HL-60 (cell line): ENCODE measurements at regions not wholly inside any gene's neighbourhood (a gene's known extent, or its start where the extent isn't known, plus 50 kb on each side); places are given as distances from the start of the nearest gene placed in this dataset.

ENCODE experiments used
- DNase-seq, 2 experiments: peaks; one replicate each; pipeline ENCODE4 v3.0.0-alpha.2; 2010 to 2020; ENCODE audit warnings: low read depth in 1 of 2, low spot score in 1 of 2
- H3K27ac ChIP-seq: fragments of 250-450 bp; sonication (Bioruptor Pico); replicated peaks from 2 replicates; pipeline ENCODE4 v1.5.1; 2020; ENCODE audit warnings: mild to moderate bottlenecking, moderate library complexity
- H3K27me3 ChIP-seq: fragments of 250-450 bp; sonication (Bioruptor Pico); 2 replicates; pipeline ENCODE4 v1.5.1; 2021; ENCODE audit warnings: mild to moderate bottlenecking, moderate library complexity; ENCODE audit not compliant: insufficient read depth, poor library complexity, severe bottlenecking
- H3K4me3 ChIP-seq: replicated peaks from 2 replicates; pipeline ENCODE4 v1.5.1; 2011; ENCODE audit warnings: mild to moderate bottlenecking, control low read depth, low read length; ENCODE audit not compliant: insufficient read depth
- CTCF ChIP-seq: IDR thresholded peaks from one replicate; pipeline ENCODE4 v1.5.1; 2011; ENCODE audit warnings: low read length, control low read depth, inconsistent platforms; ENCODE audit not compliant: insufficient read depth
- GABPA ChIP-seq: IDR thresholded peaks from 2 replicates; pipeline ENCODE4 v1.6.1; 2012; ENCODE audit warnings: low read depth
- POLR2AphosphoS5 ChIP-seq: IDR thresholded peaks from 2 replicates; pipeline ENCODE4 v1.6.1; 2012; ENCODE audit warnings: low read depth
- SPI1 ChIP-seq: IDR thresholded peaks from 2 replicates; pipeline ENCODE4 v1.6.1; 2012; ENCODE audit warnings: low read depth, mild to moderate bottlenecking, borderline replicate concordance
- TF ChIP-seq, protein P1 (sequence below): IDR thresholded peaks from 2 replicates; pipeline ENCODE4 v1.6.1; 2012; ENCODE audit warnings: low read depth; ENCODE audit not compliant: insufficient replicate concordance

DNA sequence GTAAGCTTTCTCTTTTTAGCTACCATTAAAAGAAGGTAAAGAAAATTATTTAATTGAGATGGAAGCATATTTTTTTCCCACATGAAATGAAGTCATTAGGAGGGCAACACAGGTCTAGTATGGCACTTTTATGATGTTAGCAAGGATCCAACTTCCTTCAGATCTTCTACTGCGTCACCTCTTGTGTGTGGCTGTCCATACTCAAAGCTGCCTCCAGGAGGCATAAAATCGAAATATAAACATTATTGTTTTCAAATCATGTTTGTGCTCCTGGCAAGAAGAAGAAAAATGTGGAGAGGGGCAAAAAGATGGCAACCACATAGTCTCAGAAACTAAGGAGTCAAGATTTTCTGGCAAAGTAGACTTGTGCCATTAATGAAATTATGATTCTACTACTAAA is 791.7 kb upstream of the EPHA6 start:
- Histone ChIP-seq H3K27me3 (no peaks in the 10 kb centered on the region), H3K4me3 (no peak overlapping the region), H3K27ac (no peak overlapping the region)
- TF ChIP-seq GABPA = no peak
- TF ChIP-seq POLR2AphosphoS5 = no peak
- TF ChIP-seq, protein P1, sequence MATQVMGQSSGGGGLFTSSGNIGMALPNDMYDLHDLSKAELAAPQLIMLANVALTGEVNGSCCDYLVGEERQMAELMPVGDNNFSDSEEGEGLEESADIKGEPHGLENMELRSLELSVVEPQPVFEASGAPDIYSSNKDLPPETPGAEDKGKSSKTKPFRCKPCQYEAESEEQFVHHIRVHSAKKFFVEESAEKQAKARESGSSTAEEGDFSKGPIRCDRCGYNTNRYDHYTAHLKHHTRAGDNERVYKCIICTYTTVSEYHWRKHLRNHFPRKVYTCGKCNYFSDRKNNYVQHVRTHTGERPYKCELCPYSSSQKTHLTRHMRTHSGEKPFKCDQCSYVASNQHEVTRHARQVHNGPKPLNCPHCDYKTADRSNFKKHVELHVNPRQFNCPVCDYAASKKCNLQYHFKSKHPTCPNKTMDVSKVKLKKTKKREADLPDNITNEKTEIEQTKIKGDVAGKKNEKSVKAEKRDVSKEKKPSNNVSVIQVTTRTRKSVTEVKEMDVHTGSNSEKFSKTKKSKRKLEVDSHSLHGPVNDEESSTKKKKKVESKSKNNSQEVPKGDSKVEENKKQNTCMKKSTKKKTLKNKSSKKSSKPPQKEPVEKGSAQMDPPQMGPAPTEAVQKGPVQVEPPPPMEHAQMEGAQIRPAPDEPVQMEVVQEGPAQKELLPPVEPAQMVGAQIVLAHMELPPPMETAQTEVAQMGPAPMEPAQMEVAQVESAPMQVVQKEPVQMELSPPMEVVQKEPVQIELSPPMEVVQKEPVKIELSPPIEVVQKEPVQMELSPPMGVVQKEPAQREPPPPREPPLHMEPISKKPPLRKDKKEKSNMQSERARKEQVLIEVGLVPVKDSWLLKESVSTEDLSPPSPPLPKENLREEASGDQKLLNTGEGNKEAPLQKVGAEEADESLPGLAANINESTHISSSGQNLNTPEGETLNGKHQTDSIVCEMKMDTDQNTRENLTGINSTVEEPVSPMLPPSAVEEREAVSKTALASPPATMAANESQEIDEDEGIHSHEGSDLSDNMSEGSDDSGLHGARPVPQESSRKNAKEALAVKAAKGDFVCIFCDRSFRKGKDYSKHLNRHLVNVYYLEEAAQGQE = no peak
- TF ChIP-seq CTCF = no peak
- DNase-seq = no peak

DNA sequence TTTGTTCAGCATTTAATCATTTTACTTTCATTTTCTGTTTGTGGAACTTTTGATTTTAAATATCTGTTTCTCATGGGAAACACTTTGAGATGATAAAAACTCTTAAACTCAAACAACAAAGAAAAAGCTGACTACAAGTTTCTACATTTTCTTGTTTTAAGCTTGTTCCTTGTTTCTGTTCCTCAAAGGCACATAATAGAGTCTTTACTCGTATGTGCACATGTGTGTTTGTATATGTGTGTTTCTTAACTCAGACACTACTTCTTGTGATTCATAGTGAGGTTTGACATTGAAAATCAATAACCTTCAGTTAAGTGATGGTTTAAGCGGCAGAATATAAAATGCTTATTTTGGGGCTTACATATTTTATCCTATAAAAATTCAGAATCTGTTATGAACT is 786.7 kb upstream of the EPHA6 start:
- no peaks in the 10 kb centered on the region for H3K27me3 ChIP-seq
- TF ChIP-seq GABPA (no peak), POLR2AphosphoS5 (no peak), CTCF (no peak), SPI1 (no peak)
- TF ChIP-seq, protein P1 = no peak
- H3K4me3 ChIP-seq = no peak overlapping the region
- no peak for DNase-seq
- H3K27ac ChIP-seq = no peak overlapping the region

- DNase-seq = no peak
- TF ChIP-seq SPI1 = no peak
- no peak for TF ChIP-seq GABPA
- no peak for TF ChIP-seq CTCF
- TF ChIP-seq, protein P1 = no peak
- TF ChIP-seq POLR2AphosphoS5 = no peak
- no peak overlapping the region for H3K27ac ChIP-seq
- no peaks in the 10 kb centered on the region for H3K27me3 ChIP-seq
- H3K4me3 ChIP-seq = no peak overlapping the region
These were observed 774.8 kb upstream of the EPHA6 start for GRCh38 chr3:96039632-96040031.
